GM13977 (cell line): ENCODE measurements at regions not wholly inside any gene's neighbourhood (a gene's known extent, or its start where the extent isn't known, plus 50 kb on each side); places are given as distances from the start of the nearest gene placed in this dataset.

Source experiments
- DNase-seq: peaks from one replicate; pipeline ENCODE4 v3.0.0; 2012; ENCODE audit warnings: low spot score
- in situ Hi-C: fragments of 300-500 bp; cut with MboI; formaldehyde crosslinking; loops from one replicate; pipeline ENCODE4 v1.12.0; 2022; ENCODE audit warnings: low sequenced_read_pairs, low pct_unique_long_range_greater_than_20kb, mixed read lengths, inconsistent platforms; ENCODE audit not compliant: unreplicated experiment
- TF ChIP-seq, protein P1 (sequence below): IDR thresholded peaks from 2 replicates; pipeline ENCODE4 v1.5.1; 2012; ENCODE audit warnings: mild to moderate bottlenecking, control low read depth; ENCODE audit not compliant: insufficient read depth; ENCODE audit errors: extremely low read depth, missing control alignments

DNA sequence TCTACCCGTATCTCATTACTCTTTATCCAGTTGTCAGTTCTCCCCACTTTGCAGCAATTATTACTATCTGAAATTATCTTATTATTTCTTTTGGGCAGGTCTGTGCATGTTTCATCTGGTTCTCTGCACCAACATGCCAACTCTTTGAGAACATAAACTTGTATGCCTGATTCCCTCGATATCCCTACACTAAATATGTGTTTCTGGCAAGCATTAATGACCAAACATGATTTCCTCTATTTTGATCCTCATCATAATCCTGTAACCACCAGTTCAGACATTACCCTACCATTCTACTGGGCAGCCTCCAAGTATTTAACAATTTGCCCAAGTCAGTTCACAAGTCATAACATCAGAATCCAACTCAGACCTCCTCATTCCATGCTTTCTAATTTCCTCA lies 426.1 kb downstream of the FOXO1 start:
- no peak for DNase-seq
- in situ Hi-C loops, result no loop called here
- TF ChIP-seq, protein P1, sequence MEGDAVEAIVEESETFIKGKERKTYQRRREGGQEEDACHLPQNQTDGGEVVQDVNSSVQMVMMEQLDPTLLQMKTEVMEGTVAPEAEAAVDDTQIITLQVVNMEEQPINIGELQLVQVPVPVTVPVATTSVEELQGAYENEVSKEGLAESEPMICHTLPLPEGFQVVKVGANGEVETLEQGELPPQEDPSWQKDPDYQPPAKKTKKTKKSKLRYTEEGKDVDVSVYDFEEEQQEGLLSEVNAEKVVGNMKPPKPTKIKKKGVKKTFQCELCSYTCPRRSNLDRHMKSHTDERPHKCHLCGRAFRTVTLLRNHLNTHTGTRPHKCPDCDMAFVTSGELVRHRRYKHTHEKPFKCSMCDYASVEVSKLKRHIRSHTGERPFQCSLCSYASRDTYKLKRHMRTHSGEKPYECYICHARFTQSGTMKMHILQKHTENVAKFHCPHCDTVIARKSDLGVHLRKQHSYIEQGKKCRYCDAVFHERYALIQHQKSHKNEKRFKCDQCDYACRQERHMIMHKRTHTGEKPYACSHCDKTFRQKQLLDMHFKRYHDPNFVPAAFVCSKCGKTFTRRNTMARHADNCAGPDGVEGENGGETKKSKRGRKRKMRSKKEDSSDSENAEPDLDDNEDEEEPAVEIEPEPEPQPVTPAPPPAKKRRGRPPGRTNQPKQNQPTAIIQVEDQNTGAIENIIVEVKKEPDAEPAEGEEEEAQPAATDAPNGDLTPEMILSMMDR, result no peak

DNA sequence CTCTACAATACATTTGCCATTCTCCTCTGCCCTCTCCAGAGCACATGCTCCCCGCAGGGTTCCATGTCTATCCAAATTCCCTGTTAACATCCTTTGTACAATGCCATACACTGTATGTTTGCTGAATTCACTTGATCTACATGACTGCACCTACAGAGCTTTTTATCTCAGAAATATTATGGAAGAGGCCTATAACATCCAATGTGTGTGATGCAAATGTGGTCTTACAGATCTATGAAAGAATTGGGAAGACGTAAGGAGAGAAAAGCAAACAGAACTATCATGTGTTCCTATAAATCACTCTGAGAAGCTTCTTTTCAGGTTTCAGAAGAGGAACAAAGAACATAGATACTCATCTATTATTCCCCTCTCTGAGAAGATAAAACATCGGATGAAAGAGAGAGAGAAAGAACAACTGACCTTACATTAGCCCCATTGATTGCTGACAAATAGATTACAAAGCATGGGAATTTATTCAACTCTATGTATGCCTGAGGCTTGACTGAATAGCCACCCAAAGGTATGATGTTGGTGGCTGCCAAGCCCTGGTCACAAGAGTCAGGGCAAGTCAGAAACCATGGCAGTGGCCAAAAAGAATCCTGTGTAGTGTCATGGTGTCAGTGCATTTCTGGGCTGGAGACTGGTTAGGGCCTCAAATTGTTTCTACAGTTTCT lies 425.2 kb downstream of the FOXO1 start:
- TF ChIP-seq, protein P1, result no peak
- no peak for DNase-seq
- in situ Hi-C loops, result no loop called here

DNA sequence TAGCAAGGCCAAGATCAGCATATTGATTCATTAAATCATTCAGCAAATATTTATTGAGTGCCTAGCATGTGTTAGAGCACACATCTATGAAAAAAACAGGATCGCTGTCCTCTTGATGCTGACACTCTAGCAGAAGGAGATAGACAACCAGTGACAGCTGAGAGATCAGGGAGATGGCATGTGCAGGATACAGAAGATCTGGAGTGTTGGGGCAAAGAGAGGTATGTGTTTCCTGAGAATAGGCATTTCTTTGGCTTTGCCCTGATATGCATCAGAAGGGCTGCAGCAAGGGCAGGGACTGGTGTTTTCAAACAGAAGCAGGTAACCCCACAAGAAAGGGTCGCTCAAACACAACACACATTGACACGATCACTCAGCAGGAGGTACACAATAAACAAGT lies 423.4 kb downstream of the FOXO1 start:
- TF ChIP-seq, protein P1, result no peak
- no peak for DNase-seq
- in situ Hi-C loops, result no loop called here

DNA sequence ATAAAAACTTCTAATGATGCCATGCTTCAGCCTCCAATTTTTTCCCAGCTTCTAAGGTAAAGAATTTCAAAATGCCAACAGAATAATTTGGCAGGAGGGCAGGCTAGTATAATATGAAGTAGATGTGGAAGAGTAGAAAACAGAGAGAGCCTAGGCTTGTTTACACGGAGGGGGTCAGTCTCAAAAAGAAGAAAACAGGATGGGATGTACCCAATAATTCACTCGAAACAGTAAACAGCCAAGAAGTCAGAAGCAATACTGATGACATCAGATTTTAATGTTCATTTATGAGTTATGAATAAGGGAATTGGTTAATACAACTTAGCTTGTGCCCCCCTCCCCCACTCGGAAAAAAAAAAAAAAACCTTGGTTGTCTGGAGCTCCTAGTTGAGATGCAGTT lies 422.5 kb downstream of the FOXO1 start:
- DNase-seq, result no peak
- TF ChIP-seq, protein P1, result no peak
- in situ Hi-C loops, result no loop called here

DNA sequence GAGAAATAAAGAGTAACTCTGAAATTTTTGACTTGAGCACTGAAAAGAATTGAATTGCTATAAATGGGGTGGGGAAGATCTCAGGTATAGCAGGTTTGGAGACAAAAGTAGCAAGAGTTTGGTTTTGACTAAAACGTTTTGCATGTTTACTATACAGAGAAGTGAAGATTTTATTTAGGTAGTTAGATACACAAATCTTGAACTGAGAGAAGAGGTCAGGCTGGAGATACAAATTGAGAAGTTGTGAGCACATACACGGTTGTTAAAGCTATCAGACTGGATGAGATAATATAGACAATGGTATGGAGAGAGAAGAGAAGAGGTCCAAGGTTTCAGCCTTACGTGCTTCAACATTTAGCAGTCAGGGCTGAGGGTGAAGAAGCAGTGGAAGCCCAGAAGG lies 420.9 kb downstream of the FOXO1 start:
- no peak for DNase-seq
- in situ Hi-C loops, result no loop called here
- TF ChIP-seq, protein P1, result no peak

DNA sequence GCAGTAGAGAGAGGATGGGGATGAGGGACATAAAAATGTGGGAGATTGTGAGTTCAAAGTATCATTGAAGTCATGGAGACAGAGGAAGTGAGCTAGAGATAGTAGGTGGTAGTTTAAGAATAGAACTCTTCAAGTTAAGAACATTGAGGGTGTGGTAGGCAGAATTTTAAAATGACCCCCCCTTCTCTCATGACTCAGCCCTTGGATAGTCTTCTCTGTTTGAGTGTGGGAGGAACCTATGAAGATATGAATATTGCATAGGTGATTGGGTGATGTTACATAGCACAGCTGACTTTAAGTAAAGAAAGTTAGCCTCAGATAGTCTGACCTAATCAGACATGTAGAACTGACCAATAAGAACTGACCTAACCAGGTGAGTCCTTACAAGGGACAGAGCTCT lies 418.6 kb downstream of the FOXO1 start:
- no peak for DNase-seq
- in situ Hi-C loops, result no loop called here
- TF ChIP-seq, protein P1, result no peak
